ENCODE measurements at regions not wholly inside any gene's neighbourhood (a gene's known extent, or its start where the extent isn't known, plus 50 kb on each side); places are given as distances from the start of the nearest gene placed in this dataset.

GRCh38 chr9:88829276-88829675 is 162.0 kb upstream of the S1PR3 start:
- POLR2A ChIA-PET, result no interaction called here
- CTCF ChIA-PET, result interaction anchor here (1.0 to 1.3 kb wide), 3 partner anchors 19 to 35 kb away, joined by 3 read pairs; no protein-coding TSS in a partner anchor
- no peak overlapping the region for H3K27ac ChIP-seq (ENCODE audit: insufficient read depth, low read depth, low read length)
- no peaks in the 10 kb centered on the region for H3K79me2 ChIP-seq (ENCODE audit: control insufficient read depth, insufficient read depth, low read length)
- no TSS peak for BruUV-seq (replicated peaks)
- no peak overlapping the region for H3K4me3 ChIP-seq (replicated peaks in 1 of 3; ENCODE audit: insufficient read depth in 1 of 3, low read depth in 1 of 3, low read length in 3 of 3)
- H3K36me3 ChIP-seq (ENCODE audit: control insufficient read depth in 2 of 2, extremely low read depth in 1 of 2, insufficient read depth in 2 of 2, low read length in 2 of 2), result no peaks in the 10 kb centered on the region
- H3K27me3 ChIP-seq (ENCODE audit: control insufficient read depth in 2 of 2, insufficient read depth in 2 of 2, low read length in 2 of 2), result no peaks in the 10 kb centered on the region
- TF ChIP-seq FOS (IDR thresholded peaks at IDR 0.05; ENCODE audit: borderline replicate concordance, insufficient read depth, low read length) (no peak), JUN (IDR thresholded peaks at IDR 0.05; ENCODE audit: borderline replicate concordance, insufficient read depth, insufficient read length, low read depth) (no peak), MAX (IDR thresholded peaks at IDR 0.05; ENCODE audit: insufficient read depth, insufficient read length) (no peak), CTCF (IDR thresholded peaks at IDR 0.05; ENCODE audit: extremely low read depth in 1 of 2, insufficient read depth in 1 of 2, low read depth in 1 of 2, low read length in 2 of 2) (no peak), POLR2AphosphoS5 (IDR thresholded peaks at IDR 0.05; ENCODE audit: insufficient read depth, low read depth, low read length) (no peak), POLR2A (IDR thresholded peaks at IDR 0.05; ENCODE audit: low read depth, low read length) (no peak), GATA2 (IDR thresholded peaks at IDR 0.05; ENCODE audit: insufficient read depth, insufficient read length, low read depth, low read length) (no peak), EZH2 (IDR thresholded peaks at IDR 0.05; ENCODE audit: borderline replicate concordance, low read depth, low read length, severe bottlenecking) (no peak), MYC (IDR thresholded peaks at IDR 0.05; ENCODE audit: low read depth, low read length) (no peak)
- DNase-seq (ENCODE audit: low read depth, low spot score) (no peak), FAIRE-seq (no peak)
- no peaks in the 10 kb centered on the region for H3K9me1 ChIP-seq (replicated peaks; ENCODE audit: control insufficient read depth, extremely low read depth, insufficient read depth, low read length)
- intact Hi-C loops (cut with micrococcal nuclease), result loop anchor here (10.0 kb wide), 1 partner anchor 56 kb away; no protein-coding TSS in a partner anchor
- peaks cover 6% of the 10 kb centered on the region for H3K4me1 ChIP-seq (ENCODE audit: control insufficient read depth, extremely low read depth, insufficient read depth, low read length)
- no peak overlapping the region for H2AFZ ChIP-seq (ENCODE audit: low read depth, low read length)
- H4K20me1 ChIP-seq (replicated peaks; ENCODE audit: control insufficient read depth, extremely low read depth, insufficient read depth, low read length), result no peaks in the 10 kb centered on the region
- H3K4me2 ChIP-seq (ENCODE audit: insufficient read depth, low read length), result no peak overlapping the region
- no peaks in the 10 kb centered on the region for H3K9me3 ChIP-seq (replicated peaks; ENCODE audit: control insufficient read depth, insufficient read depth, low read length)
- no peak overlapping the region for H3K9ac ChIP-seq (replicated peaks; ENCODE audit: extremely low read depth, insufficient read depth, low read length)
- dilution Hi-C loops (cut with MboI; ENCODE audit: extremely low pct_ligation_motif_present, low sequenced_read_pairs), result no loop called here

Data from endothelial cell of umbilical vein (primary cell).